GM19395 (cell line): ENCODE measurements at regions not wholly inside any gene's neighbourhood (a gene's known extent, or its start where the extent isn't known, plus 50 kb on each side); places are given as distances from the start of the nearest gene placed in this dataset.
"Not testable (repeated sequence)": the region's sequence is repeated elsewhere in the genome, so short reads cannot be mapped to it uniquely, and the experiment has no call there.

Experiments
- ATAC-seq: cut with Tn5 transposase; IDR thresholded peaks from one replicate; pipeline ENCODE4 v1.9.1; 2021; ENCODE audit warnings: mild to moderate bottlenecking, moderate library complexity; ENCODE audit not compliant: unreplicated experiment

DNA sequence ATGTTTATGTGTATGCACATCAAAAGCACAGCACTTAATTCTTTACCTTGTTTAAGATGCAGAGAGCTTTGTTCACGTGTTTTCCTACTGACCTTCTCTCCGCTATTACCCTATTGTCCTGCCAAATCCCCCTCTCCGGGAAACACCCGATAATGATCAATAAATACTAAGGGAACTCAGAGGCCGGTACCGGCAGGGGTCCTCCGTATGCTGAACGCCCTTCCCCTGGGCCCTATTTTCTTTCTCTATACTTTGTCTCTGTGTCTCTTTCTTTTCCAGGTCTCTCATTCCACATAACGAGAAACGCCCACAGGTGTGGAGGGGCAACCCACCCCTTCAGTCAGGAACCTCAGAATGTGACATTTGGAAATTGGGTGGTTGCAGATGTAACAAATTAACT, 160.1 kb downstream of the ADRA2C start:
- ATAC-seq, result not testable (repeated sequence)

GRCh38 chr4:3926969-3927755, 161.0 kb downstream of the ADRA2C start:
- not testable (repeated sequence) for ATAC-seq

DNA sequence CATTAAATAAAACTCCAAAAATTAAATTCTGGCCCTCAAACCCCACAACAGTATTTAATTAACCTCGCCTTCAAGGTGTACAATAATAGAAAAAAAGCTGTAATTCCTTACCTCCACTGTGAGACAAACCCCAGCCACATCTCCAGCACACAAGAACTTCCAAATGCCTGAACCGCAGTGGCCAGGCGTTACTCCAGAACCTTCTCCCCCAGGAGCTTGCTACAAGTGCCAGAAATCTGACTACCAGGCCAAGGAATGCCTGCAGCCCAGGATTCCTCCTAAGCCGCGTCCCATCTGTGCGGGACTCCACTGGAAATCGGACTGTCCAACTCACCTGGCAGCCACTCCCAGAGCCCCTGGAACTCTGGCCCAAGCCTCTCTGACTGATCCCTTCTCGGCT, 163.2 kb downstream of the ADRA2C start:
- not testable (repeated sequence) for ATAC-seq

GRCh38 chr4:3932734-3933133, 166.5 kb downstream of the ADRA2C start:
- not testable (repeated sequence) for ATAC-seq

GRCh38 chr4:3935406-3935805, 169.2 kb downstream of the ADRA2C start:
- ATAC-seq, result not testable (repeated sequence)

DNA sequence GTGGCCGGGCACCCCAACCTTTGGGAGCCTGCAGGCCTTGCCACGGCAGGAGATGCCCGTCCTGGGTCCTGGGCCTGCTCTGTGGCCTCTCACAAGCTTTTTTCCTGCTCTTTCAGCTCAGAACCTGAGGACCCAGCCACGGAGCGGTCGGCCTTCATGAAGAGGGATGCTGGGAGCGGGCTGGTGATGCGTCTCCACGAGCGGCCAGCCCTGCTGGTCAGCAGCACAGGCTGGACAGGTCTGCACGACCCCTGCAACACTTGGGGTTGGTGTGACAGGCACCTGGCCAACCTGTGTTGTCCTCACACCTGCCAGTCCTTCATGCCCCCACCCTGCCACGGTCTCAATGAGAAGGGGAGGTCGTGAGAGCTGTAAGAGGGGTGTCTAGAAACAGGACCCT, 170.0 kb downstream of the ADRA2C start:
- no peak for ATAC-seq

GRCh38 chr4:3937849-3938562, 171.8 kb downstream of the ADRA2C start:
- not testable (repeated sequence) for ATAC-seq

DNA sequence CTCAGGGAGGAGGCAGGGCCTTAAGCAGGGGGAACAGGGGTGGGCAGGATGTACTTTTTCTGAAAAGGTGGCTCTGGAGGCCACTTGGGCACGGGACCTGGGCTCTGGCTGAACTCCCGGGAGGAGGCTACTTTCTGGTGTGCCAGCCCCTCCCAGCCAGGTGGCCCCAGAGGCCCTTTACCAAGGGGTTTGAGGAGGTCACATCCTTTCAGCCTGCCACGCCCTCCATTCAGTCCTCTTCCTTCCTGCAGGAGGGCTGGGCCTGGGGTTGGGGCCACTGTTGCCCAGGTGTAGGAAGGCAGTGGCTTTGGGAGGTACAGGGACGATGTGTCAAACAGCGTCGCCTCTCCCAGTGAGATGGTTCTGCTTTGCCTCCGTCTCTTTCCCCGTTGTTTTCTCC, 172.5 kb downstream of the ADRA2C start:
- not testable (repeated sequence) for ATAC-seq

DNA sequence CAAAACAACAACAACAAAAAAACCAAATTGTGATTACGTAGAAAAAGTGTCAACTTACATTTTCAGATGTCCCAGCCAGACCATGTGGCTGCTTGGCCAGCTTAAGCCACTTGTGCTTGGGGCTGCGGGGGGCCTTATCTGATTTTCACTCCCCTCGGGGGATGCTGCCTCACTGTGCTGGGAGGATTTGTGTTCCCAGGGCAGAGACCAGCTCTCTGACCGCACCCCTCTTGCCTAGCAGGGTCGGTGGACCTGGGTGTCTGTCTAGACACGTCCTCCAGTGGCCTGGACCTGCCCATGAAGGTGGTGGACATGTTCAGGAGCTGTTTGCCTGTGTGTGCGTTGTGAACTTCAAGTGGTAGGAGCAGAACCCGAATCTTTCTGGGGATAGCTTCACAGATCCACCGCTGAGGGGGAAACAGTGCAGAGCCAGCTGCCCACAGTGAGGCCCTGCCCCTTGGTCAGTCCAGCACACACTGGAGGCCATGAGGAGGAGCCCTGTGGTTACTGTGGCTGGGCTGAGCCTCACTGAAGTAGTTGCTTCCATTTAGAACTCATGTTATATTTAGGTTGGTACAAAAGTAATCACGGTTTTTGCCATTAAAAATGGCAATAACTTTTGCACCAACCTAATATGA, 173.9 kb downstream of the ADRA2C start:
- not testable (repeated sequence) for ATAC-seq

GRCh38 chr4:3941735-3942522, 175.7 kb downstream of the ADRA2C start:
- ATAC-seq, result not testable (repeated sequence)

DNA sequence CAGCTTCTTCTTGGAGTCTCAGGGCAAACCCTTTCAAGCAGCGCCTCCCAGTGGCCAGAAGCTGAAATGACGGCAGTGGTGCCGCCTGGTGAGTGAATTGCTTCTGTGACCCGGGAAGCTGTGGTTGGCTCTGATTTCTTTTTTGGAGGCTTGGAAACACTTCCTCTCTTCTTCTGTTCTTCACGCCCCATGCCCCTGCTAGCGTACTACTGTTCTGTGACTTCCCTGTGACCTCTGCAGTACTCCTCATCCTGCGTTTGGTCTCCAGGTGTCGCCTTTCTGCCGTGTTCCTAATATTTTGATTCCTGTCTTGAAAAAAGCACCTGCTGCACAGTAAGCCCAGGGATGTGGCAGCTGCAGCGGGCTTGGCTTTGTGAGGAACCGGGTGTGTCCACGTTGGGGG, 176.4 kb downstream of the ADRA2C start:
- ATAC-seq, result not testable (repeated sequence)

DNA sequence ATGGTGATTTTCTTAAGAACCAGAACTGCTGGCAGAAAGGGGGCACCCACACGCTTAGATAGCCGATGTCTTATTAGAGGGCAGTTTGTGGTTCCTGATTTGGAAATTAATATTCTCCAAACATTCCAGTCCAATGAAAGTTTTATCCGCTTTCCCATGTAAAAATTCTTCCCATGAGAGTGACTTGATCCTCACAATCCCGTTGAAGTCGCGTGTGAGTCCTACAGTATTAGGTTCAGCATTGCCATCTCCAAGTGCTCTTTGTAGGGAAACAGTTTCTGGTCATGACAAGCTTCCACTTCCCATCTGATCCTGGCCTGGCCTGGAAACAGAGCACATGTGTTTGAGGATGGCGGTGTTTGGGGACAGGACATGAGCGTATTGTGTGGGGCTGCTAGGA, 176.9 kb downstream of the ADRA2C start:
- ATAC-seq, result not testable (repeated sequence)

GRCh38 chr4:3945511-3946290, 179.5 kb downstream of the ADRA2C start:
- ATAC-seq, result no peak

- not testable (repeated sequence) for ATAC-seq
Observed at GRCh38 chr4:3946553-3946952, 180.4 kb downstream of the ADRA2C start.

GRCh38 chr4:3947761-3948160, 181.6 kb downstream of the ADRA2C start:
- not testable (repeated sequence) for ATAC-seq

DNA sequence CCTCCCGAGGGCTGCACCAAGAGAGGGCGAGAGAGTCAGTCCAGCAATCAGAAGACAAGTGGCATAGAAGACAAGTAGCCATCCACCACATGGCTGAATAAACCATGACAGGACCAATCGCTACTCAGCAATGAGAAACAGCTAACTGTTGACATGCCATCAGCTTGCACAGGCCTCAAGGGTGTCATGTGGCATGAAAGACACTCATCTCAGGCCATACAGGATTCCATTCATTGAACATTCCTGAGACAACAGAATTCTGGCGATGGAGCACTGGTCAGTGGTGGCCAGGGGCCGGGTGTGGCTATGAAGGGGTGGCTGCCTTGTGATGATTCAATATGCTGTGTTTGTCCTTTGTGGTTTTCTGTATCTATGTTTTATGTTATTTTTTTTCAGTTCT, 182.0 kb downstream of the ADRA2C start:
- ATAC-seq, result not testable (repeated sequence)

GRCh38 chr4:3949916-3950315, 183.7 kb downstream of the ADRA2C start:
- ATAC-seq, result not testable (repeated sequence)

- ATAC-seq, result not testable (repeated sequence)
Observed at GRCh38 chr4:3952443-3953139, 186.4 kb downstream of the ADRA2C start.

DNA sequence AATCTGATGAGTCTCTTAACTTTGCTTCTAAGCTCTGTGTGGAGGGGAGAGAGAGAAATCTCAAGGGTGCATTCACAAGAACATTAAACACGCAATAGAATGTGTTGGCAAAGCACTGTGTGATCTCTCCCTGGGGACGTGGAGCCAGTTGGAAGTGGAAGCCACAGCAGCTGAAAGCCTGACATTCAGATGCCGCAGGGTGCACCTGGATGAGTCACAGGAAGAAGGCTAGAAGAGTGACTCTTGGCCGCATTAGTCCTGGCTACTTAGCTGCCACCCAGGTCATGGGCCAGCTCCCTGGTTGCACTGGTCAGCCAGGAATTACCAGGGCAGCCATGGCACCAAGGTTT, 186.9 kb downstream of the ADRA2C start:
- ATAC-seq, result not testable (repeated sequence)
